ENCODE measurements at regions not wholly inside any gene's neighbourhood (a gene's known extent, or its start where the extent isn't known, plus 50 kb on each side); places are given as distances from the start of the nearest gene placed in this dataset.
A peak's percentile ranks its signal among the peaks of the same experiment; 100 is the strongest.

DNA sequence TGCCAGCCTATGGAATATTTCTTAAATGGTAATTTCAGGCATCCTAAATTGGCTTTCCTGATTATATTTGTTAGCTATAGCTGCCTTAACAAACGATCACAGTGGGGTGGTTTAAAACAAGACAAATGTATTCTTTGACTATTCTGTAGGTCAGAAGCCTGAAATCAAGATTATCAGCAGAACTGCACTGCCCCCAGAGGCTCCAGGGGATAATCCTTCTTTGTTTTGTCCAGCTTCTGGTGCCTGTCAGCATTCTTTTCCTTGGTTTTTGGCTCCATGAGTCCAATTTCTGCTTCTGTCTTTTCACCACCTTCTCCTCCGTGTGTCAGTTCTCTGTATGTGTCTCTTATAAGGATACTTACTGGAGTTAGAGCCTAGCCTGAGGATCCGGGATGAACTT is 1282.2 kb upstream of the USP15 start:
- DNase-seq (ENCODE audit: insufficient read length, low spot score) (no peak), FAIRE-seq (no peak)
- TF ChIP-seq, protein P1, sequence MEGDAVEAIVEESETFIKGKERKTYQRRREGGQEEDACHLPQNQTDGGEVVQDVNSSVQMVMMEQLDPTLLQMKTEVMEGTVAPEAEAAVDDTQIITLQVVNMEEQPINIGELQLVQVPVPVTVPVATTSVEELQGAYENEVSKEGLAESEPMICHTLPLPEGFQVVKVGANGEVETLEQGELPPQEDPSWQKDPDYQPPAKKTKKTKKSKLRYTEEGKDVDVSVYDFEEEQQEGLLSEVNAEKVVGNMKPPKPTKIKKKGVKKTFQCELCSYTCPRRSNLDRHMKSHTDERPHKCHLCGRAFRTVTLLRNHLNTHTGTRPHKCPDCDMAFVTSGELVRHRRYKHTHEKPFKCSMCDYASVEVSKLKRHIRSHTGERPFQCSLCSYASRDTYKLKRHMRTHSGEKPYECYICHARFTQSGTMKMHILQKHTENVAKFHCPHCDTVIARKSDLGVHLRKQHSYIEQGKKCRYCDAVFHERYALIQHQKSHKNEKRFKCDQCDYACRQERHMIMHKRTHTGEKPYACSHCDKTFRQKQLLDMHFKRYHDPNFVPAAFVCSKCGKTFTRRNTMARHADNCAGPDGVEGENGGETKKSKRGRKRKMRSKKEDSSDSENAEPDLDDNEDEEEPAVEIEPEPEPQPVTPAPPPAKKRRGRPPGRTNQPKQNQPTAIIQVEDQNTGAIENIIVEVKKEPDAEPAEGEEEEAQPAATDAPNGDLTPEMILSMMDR (IDR thresholded peaks at IDR 0.05; ENCODE audit: insufficient read depth, missing control alignments): peak; percentile 26

DNA sequence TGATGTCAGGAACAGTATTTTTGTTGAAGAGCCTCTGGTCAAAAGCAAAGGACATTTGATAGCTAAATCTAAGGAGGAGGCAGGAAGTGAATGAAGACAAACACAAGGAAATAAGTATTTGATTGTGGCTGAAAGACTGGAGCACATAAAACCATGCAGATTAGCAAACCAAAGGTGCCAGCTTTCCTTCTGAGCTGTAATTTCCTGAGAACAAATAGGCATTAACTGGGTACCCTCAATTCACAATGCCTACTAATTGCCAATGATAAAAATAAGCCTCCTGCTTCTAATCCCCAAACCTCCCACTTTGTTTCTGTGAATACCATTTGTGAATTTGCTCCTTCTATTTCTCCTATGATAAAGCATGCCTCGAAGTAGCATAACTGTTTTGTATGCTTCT is 1279.6 kb upstream of the USP15 start:
- TF ChIP-seq, protein P1 (IDR thresholded peaks at IDR 0.05; ENCODE audit: insufficient read depth, missing control alignments): no peak
- no peak for FAIRE-seq
- no peak for DNase-seq (ENCODE audit: insufficient read length, low spot score)

DNA sequence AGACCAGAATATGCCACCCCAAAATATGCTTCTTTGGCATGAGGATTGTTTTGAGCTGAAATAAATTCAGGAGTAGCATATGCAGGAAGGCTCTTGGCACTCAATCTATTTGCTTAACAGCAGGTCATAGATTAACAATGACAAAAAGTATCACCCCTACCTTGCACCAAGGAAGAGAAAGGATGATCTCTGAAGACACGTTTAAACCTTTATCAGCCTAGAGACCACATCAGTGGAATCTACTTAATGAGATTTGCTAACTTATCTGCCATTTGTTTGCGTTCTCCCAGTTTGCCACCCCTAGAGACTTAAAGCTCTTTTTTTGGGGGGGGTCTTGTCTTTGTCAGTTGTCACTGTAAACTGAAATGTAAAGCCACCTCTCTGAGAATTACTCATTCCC is 1278.7 kb upstream of the USP15 start:
- FAIRE-seq: no peak
- TF ChIP-seq, protein P1 (IDR thresholded peaks at IDR 0.05; ENCODE audit: insufficient read depth, missing control alignments): no peak
- DNase-seq (ENCODE audit: insufficient read length, low spot score): no peak

DNA sequence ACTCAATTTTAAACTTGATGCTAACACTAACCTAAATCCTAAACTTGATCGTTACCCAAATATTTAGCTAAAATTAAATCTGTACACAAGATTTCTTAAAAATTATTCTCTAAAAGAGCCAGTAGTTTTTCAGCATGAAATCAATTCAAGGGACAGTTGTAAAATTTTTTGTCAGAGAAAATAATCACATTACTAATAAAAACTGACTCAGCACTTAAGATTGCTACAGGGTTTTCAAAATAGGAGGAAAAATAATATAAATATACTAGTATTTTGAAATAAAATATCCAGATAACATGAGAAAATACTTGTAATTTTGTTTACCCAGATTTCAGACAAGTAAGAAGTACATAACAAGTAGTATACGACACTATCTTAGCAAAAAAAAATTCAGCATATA is 1268.1 kb upstream of the USP15 start:
- DNase-seq (ENCODE audit: insufficient read length, low spot score) (no peak), FAIRE-seq (no peak)
- TF ChIP-seq, protein P1 (IDR thresholded peaks at IDR 0.05; ENCODE audit: insufficient read depth, missing control alignments): no peak

DNA sequence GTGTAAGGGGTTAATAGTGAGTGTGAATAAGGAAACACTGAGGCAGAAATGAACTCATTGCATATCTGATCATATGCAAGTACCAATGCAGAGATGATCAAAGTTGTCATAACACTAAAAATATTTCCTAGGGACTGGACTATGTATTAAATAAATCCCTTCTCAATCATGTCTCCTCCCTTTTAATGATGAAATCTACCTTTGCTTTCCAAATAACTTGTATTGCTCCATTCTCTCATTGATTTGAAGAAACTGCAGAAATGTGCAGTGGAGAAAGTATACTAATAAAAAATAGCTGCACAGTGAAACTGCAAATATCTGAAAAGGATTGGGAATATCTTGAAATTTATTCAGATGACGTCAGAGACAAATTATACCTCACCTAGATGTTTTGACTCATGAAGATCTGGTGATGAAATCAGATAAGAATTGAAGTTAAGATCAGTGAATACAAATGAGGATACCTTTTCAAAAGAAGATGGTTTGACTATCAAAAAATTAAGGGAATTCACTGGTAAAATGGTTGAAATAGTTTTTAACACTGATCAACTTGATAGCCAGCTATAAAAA is 1264.9 kb upstream of the USP15 start:
- TF ChIP-seq, protein P1 (IDR thresholded peaks at IDR 0.05; ENCODE audit: insufficient read depth, missing control alignments): no peak
- DNase-seq (ENCODE audit: insufficient read length, low spot score): no peak
- no peak for FAIRE-seq

DNA sequence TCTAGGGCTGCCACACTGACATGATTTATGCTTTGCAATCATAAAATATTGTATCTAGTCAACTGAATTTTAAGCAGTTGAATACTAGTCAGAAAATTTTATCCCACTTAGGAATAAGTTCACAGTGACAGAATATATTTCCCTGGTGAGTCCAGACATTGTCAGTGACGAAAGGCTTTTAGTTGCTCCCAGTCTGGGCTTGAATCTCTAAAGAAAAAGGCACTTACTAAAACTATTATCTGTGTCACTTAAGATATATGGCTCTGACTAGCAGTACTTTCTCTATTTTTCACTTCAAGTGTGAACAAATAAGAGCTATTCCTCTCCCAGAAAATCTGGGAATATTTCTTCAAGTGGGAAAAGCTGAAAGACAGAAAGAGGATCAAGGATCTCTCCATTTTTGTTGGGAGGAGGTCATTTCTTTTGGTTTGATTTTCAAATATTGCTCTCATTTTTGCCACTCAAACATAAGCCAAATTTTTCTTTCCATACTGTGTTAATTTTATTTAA is 1262.3 kb upstream of the USP15 start:
- no peak for FAIRE-seq

DNA sequence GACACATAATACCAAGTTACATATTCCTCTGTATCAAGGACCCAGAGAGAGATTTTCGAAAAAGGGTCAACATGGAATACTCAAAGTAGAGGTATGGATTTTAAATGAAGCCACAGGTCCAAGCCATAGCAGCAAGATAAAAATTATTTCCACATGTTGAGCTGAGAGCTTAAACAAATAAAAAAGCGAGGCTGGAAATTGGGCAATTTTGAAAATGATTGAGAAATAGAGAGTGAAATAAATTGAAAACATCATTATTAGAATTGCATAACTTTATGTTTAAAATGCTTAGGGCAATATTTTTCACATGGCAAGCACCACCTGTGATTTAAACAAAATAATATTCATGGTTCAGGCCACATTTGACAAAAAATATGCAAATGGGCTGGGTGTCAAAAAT is 1251.0 kb upstream of the USP15 start:
- TF ChIP-seq, protein P1 (IDR thresholded peaks at IDR 0.05; ENCODE audit: insufficient read depth, missing control alignments): no peak
- FAIRE-seq (no peak), DNase-seq (ENCODE audit: insufficient read length, low spot score) (no peak)

More for the DNA sequence above, 1262.3 kb upstream of the USP15 start:
- TF ChIP-seq, protein P1 (IDR thresholded peaks at IDR 0.05; ENCODE audit: insufficient read depth, missing control alignments): no peak
- no peak for DNase-seq (ENCODE audit: insufficient read length, low spot score)
